GM12872 (cell line): ENCODE measurements at regions not wholly inside any gene's neighbourhood (a gene's known extent, or its start where the extent isn't known, plus 50 kb on each side); places are given as distances from the start of the nearest gene placed in this dataset.

Source experiments
- TF ChIP-seq, protein P1 (sequence below): IDR thresholded peaks from 3 replicates; pipeline ENCODE4 v1.5.1; 2011; ENCODE audit warnings: low read depth, mild to moderate bottlenecking, low read length, moderate library complexity; ENCODE audit not compliant: insufficient read depth

GRCh38 chr1:90135286-90135685 is 140.4 kb downstream of the ZNF326 start:
- TF ChIP-seq, protein P1, sequence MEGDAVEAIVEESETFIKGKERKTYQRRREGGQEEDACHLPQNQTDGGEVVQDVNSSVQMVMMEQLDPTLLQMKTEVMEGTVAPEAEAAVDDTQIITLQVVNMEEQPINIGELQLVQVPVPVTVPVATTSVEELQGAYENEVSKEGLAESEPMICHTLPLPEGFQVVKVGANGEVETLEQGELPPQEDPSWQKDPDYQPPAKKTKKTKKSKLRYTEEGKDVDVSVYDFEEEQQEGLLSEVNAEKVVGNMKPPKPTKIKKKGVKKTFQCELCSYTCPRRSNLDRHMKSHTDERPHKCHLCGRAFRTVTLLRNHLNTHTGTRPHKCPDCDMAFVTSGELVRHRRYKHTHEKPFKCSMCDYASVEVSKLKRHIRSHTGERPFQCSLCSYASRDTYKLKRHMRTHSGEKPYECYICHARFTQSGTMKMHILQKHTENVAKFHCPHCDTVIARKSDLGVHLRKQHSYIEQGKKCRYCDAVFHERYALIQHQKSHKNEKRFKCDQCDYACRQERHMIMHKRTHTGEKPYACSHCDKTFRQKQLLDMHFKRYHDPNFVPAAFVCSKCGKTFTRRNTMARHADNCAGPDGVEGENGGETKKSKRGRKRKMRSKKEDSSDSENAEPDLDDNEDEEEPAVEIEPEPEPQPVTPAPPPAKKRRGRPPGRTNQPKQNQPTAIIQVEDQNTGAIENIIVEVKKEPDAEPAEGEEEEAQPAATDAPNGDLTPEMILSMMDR = no peak

DNA sequence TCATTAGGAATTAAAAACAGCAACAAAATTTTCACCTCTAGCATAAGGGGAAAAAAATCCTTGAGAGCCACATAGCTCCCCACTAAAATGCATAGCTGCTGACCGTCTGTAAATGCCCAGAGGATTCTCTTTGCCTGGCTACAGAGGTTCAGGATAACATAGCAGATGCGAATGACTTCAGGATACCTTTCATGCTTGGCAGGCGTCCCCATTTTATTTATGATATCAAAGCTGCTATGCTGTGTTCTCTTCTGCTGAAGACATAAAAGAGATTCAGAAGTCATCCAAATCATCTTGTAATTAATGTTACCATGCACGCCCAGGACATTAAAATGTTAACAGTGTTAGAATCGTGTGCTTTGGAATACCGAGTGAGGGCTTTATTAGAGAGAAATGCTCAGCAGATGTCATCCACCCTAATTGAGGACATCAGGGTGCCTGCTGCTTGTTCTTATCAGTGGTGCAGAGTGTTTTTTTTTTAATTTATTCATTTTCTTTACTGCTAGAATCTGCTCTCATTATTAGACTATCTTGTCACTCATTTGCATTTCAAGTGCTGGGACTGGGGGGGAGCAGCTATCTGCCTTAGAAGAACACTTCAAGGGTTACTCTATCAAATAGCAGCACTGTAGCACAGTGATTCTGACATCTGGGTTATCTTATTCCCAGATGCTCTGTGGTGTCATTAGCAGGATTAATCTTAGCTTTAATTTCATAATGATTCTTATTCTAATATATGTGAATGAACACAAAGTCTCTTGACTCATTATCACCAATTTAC is 139.5 kb downstream of the ZNF326 start:
- TF ChIP-seq, protein P1 = no peak

- TF ChIP-seq, protein P1 = peak; percentile 42; the same call in 1 of the 3 replicates
These were observed 138.2 kb downstream of the ZNF326 start for GRCh38 chr1:90133133-90133532.

GRCh38 chr1:90132306-90132705 is 137.4 kb downstream of the ZNF326 start:
- TF ChIP-seq, protein P1 = no peak

DNA sequence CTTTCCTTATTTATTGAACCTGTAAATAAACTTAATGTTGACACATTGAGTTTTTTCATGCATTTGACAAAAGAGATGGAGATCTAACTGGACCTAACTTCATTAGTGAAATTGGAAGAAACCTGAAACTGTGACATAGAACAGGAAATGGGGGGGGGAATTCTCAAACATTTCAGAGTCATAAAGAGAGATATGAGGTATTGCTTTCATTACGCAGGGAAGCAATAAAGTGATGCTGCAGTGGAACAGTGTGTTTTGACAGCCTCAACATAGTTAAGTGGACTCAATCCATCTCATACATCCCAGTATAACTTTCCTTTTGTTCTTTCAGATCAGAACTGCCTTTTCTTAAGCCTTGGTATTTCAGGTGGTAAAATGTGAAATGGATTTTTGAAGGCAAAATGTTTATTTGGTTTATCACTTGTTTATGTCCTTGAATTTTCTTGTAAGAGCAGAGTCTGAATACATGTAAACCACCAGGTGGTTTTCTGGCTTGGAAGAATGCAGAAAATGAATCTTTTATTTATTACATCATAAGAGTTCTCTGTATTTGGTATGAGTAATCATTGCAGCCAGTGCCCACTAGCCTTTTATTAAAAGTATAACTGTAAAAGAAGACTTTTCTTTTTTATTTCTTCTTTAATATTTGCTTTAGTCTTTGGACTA is 132.5 kb downstream of the ZNF326 start:
- TF ChIP-seq, protein P1 = no peak

DNA sequence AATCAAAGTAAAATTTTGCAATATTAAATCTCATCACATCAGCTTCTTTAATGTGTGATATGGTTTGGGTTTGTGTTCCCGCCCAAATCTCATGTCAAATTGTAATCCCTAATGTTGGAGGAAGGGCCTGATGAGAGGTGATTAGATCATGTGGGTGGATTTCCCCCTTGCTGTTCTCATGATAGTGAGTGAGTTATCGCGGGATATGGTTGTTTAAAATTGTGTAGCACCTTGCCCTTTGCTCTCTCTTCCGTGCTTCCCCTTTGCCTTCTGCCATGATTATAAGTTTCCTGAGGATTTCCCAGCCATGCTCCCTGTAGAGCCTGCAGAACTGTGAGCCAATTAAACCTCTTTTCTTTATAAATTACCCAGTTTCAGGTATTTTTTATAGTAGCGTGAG is 131.9 kb downstream of the ZNF326 start:
- TF ChIP-seq, protein P1 = no peak

GRCh38 chr1:90122654-90123340 is 127.9 kb downstream of the ZNF326 start:
- TF ChIP-seq, protein P1 = no peak
